Uterus (tissue), 2 donors: ENCODE measurements at regions not wholly inside any gene's neighbourhood (a gene's known extent, or its start where the extent isn't known, plus 50 kb on each side); places are given as distances from the start of the nearest gene placed in this dataset.

ENCODE experiments used
- POLR2A ChIP-seq, 2 donors: fragments of 450-650 bp; IDR thresholded peaks; one replicate each; pipeline ENCODE4 v1.6.1; 2016; ENCODE audit warnings: antibody characterized with exemption in 2 of 2, mild to moderate bottlenecking in 1 of 2, moderate library complexity in 1 of 2
- TF ChIP-seq, protein P1 (sequence below), 4 experiments: fragments of 200-600 bp in 2 of 4; fragments of 450-650 bp in 2 of 4; sonication (generic) in 2 of 4; IDR thresholded peaks; one replicate each; pipeline ENCODE4 v1.5.1; 2016 to 2019; ENCODE audit warnings: antibody characterized with exemption in 4 of 4, mild to moderate bottlenecking in 2 of 4, moderate library complexity in 1 of 4

GRCh38 chr1:79614106-79614505, 607.6 kb upstream of the ADGRL4 start:
- TF ChIP-seq, protein P1, sequence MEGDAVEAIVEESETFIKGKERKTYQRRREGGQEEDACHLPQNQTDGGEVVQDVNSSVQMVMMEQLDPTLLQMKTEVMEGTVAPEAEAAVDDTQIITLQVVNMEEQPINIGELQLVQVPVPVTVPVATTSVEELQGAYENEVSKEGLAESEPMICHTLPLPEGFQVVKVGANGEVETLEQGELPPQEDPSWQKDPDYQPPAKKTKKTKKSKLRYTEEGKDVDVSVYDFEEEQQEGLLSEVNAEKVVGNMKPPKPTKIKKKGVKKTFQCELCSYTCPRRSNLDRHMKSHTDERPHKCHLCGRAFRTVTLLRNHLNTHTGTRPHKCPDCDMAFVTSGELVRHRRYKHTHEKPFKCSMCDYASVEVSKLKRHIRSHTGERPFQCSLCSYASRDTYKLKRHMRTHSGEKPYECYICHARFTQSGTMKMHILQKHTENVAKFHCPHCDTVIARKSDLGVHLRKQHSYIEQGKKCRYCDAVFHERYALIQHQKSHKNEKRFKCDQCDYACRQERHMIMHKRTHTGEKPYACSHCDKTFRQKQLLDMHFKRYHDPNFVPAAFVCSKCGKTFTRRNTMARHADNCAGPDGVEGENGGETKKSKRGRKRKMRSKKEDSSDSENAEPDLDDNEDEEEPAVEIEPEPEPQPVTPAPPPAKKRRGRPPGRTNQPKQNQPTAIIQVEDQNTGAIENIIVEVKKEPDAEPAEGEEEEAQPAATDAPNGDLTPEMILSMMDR (IDR thresholded peaks at IDR 0.05): no peak
- no peak for TF ChIP-seq POLR2A (IDR thresholded peaks at IDR 0.05)
